NCI-H446 treated with DMSO at 0.1 percent for 48 hours (cell line): ENCODE measurements at regions not wholly inside any gene's neighbourhood (a gene's known extent, or its start where the extent isn't known, plus 50 kb on each side); places are given as distances from the start of the nearest gene placed in this dataset.
"Not testable (repeated sequence)": the region's sequence is repeated elsewhere in the genome, so short reads cannot be mapped to it uniquely, and the experiment has no call there.

ENCODE experiments used
- DNase-seq: peaks from one replicate; lab custom pipeline; 2025; lab: John Stamatoyannopoulos, UW

DNA sequence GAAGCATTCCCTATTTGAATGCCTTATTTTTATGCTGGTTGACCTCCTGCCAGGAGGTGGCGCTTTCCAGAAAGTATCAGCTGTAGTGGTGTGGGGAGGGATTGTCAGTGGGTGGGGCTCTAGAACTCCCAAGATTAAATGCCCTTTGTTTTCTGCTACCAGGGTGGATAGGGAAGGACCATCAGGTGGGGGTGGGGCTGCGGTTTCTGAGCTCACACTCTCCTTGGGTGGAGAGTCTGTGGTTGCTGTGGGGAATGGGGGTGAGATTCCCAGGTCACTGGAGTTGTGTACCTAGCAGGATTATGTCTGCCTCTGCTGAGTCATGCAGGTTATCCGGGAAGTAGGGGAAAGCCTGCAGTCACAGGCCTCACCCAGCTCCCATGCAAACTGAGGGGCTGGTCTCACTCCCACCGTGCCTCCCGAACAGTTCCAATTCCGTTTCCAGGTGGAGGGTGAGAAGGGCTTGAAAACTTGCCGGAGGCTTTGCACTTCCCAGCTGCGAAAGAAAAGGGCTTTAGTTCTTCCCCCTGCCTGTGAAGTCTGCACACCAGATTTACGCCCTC is 68.3 kb downstream of the ALG10B start:
- no peak for DNase-seq

- no peak for DNase-seq
Measured at GRCh38 chr12:38385486-38385885, 68.9 kb downstream of the ALG10B start.

DNA sequence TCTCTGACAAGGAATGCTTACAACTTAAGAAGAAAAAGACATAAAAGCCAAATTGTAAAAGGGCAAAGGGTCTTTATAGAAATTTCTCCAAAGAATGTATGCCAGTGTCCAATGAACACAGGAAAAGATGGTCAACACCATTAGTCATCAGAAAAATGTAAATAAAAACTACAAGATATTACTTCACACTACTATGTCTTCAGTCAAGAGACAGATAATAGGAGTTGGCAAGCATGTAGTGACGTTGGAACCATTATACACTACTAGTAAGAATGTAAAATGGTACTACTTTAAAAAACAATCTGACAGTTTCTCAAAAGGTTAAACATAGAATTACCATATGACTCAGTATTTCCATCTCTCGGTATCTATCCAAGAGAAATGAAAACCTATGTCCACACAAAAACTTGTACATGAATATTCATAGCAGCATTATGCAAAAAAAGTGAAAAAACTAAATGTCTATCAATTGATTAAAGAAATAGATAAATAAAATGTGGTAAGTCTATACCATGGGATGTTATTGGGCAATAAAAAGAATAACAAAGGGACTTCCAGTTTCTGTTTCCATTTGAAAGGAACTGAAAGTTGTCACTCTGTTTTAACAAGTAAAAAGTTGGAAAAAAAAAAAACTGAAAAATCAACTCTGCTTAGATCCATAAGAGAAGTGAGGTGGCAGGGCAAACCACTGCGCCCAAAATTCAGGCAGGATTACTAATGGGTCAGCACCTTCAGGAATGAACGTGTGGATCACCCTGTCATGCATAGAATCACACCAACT is 69.8 kb downstream of the ALG10B start:
- no peak for DNase-seq

DNA sequence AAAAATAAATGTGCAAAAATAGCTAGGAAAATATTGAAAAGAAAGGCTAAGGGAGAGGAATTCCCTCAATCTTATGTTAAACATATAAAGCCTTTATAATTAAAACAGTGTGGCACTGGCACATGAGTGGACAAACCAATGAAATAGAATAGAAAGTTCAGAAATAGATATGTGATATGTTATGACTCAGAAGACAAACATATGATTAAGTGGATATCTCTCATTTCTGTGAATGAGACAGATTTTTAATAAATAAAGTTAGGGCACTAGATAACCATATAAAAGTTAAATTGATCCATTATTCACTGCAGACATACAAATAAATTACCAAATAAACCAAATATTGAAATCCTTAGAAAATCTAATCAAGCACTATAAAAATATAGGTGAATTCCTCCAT is 73.0 kb downstream of the ALG10B start:
- DNase-seq: no peak

DNA sequence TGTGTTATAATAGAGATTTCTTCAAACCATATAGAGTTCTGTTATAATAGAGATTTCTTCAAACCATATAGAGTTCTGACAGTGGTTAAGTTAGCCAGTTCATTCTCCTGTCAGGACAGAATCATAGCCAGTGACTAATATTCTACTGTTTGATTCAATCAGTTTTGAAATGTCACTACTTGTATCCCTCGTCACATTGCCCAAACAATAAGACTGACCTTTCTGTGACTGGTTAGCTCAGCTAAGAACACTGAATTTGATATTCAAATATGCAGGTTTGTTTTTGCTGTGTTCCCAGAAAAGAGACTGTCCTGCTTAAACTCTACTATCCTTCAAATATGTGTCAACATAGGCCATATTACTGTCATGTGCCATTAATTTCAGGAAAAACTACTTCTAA is 74.4 kb downstream of the ALG10B start:
- no peak for DNase-seq

DNA sequence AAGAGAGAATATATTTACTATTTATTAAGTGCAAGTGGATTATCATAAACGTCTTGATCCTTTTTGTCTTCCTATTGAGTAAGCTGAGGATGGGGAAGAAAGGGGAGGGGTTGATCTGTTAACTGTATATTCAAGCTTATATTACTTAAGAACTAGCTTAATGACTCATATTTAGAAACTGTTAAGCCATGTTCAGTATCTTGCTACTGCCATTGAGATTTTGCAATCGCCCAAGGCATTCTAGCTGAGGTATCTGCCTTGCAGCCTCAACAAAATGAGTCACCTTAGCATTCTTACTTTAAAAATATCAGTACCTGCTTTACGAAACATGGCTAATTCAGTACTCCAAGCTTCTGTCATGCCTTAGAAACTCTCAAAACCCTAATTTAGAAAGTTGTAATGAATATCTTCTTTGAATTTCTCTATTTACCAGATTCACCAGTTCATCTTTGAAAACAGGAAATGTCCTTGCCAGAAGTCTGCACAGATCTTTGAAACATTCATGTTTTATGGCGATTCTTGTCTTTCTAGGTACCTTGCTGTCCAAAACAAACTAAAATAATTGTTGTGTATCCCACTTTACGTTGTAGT is 76.1 kb downstream of the ALG10B start:
- DNase-seq: no peak

DNA sequence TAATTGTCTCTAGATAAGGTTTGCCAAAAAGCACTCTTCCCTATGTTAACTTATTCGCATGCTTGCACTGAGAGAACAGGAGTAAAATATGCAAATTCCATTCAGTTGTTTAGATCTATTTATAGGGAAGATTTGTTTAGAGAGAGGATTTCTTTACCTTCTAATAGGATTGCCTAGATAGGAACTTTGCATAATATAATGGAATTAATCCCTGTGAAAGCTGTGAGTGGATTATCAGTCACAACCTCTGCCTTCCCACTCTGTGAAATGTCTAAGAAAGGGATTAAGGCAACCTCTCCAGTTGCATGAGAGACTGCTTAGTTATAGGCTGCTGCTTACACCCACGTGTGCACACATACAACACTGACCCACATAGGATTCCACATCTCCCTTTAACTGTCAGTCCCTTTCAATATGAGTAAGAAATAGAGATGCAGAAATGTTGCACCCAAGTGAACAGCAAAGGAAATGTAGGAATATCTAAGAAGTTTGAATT is 83.2 kb downstream of the ALG10B start:
- DNase-seq: no peak

GRCh38 chr12:38402811-38403210 is 86.2 kb downstream of the ALG10B start:
- no peak for DNase-seq

GRCh38 chr12:38409511-38409910 is 92.9 kb downstream of the ALG10B start:
- no peak for DNase-seq

- no peak for DNase-seq
Measured at GRCh38 chr12:38411426-38411825, 94.9 kb downstream of the ALG10B start.

- DNase-seq: no peak
Measured at GRCh38 chr12:38411946-38412345, 95.4 kb downstream of the ALG10B start.

DNA sequence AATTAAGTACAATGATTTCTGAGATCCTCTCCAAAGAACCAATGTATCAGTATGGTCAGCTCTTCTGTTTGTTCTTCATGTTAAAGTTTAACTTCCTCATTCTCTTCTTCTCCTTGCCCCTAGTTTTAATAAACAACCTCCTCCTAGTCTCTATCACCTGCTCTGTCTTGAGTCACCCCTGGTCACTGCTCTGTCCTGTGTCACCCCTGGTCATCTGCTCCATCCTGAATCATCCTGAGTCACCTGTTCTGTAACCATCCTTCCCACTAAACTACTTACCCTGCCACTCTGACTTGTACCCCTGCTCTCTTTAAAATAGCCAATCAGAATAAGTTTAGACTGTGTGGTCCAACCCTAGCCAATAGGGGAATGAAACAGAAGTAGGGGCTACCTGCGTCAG is 100.5 kb downstream of the ALG10B start:
- DNase-seq: no peak

- DNase-seq: no peak
Measured at GRCh38 chr12:38424436-38424835, 107.9 kb downstream of the ALG10B start.

DNA sequence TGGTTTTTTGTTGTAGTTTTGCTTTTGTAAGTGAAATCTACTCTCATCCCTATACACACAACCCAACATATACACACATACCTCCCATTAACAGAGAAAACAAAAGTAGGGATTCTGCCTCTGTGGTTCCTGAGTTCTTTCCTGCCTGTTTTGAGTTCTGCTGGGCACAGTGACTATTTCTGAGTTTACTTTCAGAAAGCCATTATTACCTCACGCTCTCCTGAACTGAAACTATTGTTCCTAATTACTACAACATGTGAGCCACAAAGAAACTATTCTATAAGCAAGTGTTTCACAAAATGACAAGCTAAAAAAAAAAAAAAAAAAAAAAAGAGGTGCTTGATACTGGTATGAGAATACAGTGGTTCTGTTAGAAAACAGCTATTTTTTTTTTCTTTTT is 110.9 kb downstream of the ALG10B start:
- DNase-seq: no peak

- no peak for DNase-seq
Measured at GRCh38 chr12:38431921-38432320, 115.3 kb downstream of the ALG10B start.

- DNase-seq: not testable (repeated sequence)
Measured at GRCh38 chr12:38441871-38442281, 125.3 kb downstream of the ALG10B start.

DNA sequence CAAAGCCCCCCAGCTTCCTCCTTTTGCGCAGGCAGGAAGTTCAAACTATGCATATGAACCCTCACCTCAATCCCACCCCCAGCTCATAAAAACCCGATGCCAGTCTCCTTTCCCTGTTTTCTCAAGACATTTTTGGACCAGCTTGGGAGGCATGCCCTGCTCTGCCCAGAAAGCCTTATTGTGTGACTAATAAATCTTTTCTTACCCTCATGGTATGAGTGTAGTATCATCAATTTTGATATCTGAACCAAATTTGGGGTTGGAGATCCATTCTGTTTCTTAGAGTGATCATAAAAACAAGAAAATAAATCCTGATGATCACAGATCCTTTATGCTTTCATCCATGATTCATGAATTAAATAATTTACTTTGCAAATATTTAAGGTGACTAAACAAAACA is 128.5 kb downstream of the ALG10B start:
- no peak for DNase-seq

DNA sequence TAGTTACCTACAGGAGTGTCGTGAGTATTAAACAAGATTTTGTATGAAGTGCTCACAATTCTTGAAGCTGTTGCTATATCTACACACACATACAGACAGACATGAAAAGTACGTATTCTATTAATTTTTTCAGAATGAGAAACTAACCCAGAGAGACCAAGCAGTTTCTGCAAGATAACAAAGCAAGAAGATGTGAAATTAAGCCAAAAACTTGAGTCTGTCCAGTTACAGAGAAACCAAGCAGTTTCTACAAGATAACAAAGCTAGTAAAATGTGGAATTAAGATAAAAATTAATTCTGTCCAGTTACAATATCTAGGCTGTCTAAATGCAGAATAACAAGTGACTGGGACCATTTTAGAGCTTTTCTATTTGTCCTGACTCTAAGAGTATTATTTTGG is 132.4 kb downstream of the ALG10B start:
- DNase-seq: no peak

DNA sequence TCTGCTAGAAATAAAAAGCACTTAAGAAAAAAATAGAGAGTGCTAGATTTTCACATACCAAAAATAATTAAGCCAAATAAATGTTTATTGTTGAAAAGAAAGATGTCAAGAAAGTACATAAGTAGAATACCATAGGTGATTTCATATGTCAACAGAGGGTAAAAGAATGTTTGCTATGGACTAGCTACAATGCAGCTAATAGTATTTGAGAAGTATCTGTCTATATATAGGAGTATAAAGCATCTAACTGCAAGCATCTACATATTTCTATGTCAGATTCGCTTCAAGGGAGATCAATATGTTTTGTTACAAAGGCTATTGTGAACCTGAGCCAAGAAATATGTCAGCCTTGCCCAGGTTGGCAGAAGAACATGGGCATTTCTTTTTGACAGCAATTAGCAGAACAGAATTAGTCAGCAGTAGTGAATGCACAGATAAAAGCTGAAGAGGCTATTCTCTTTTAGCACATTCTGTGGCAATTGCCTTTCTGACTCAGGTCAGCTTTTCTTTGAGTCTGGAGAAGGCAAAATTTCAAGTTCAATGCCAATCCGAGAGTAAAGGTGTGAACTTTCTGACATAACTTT is 140.1 kb downstream of the ALG10B start:
- peak; percentile 53 for DNase-seq

GRCh38 chr12:38465020-38465419 is 148.4 kb downstream of the ALG10B start:
- DNase-seq: peak; percentile 12

DNA sequence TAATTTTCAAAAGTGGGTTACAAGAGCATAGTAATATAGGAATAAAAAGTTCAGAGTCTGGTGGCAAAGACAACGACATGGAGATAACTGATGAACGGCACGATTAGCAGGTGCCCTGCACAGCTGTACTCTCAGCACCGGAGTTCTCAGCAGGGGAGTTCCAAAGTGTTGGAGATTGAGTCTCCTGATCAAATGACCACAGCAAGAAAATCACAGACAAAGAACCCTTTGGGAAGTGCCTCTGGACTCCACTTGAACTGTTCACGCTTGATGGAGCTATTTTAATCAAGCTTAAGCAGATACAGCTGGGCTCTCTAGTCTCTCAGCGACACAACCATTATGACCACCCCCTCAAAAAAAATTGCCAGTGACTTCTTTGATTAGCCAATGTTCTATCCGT is 153.1 kb downstream of the ALG10B start:
- DNase-seq: no peak

- DNase-seq: no peak
Measured at GRCh38 chr12:38477340-38478090, 160.9 kb downstream of the ALG10B start.
